SH-SY5Y (cell line): ENCODE measurements at regions not wholly inside any gene's neighbourhood (a gene's known extent, or its start where the extent isn't known, plus 50 kb on each side); places are given as distances from the start of the nearest gene placed in this dataset.

Experiments used
- GATA2 ChIP-seq: IDR thresholded peaks from 2 replicates; pipeline ENCODE4 v1.6.1; 2011; ENCODE audit warnings: mild to moderate bottlenecking, low read depth, low read length
- GATA3 ChIP-seq: IDR thresholded peaks from 2 replicates; pipeline ENCODE4 v1.6.1; 2011; ENCODE audit warnings: low read depth, mild to moderate bottlenecking, low read length, moderate library complexity

DNA sequence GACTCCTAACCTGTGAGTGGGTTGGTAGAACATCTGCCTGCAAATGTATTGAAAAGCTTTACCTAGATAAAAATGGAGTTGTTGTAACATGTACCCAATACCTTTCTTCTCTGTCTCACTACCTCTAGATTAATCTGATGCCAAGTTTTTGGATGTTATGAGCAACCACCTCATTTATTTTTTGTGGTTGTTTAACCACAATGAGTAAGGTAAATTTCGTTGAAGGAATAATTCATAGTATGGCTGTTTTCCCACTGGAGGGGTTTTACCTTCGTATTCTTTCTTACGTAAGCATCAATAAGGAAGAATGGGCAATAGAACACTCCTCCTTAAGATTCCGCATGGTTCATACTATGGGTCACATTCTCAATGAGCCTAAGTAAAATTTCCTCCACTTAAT is 165.4 kb downstream of the CDH26 start:
- no peak for TF ChIP-seq GATA2
- no peak for TF ChIP-seq GATA3
